HG03342 (cell line): ENCODE measurements at regions not wholly inside any gene's neighbourhood (a gene's known extent, or its start where the extent isn't known, plus 50 kb on each side); places are given as distances from the start of the nearest gene placed in this dataset.

Experiments used
- ATAC-seq: cut with Tn5 transposase; IDR thresholded peaks from one replicate; pipeline ENCODE4 v1.9.1; 2021; ENCODE audit warnings: mild to moderate bottlenecking, moderate library complexity; ENCODE audit not compliant: unreplicated experiment

- no peak for ATAC-seq
Observed at GRCh38 chr11:130582176-130582575, 133.7 kb downstream of the ADAMTS15 start.

- ATAC-seq: no peak
Observed at GRCh38 chr11:130582981-130583380, 134.5 kb downstream of the ADAMTS15 start.

- no peak for ATAC-seq
Observed at GRCh38 chr11:130583801-130584211, 135.4 kb downstream of the ADAMTS15 start.

GRCh38 chr11:130585545-130585944, 137.1 kb downstream of the ADAMTS15 start:
- ATAC-seq: no peak

GRCh38 chr11:130587658-130588057, 139.2 kb downstream of the ADAMTS15 start:
- ATAC-seq: no peak

- no peak for ATAC-seq
Observed at GRCh38 chr11:130588471-130588870, 140.0 kb downstream of the ADAMTS15 start.

GRCh38 chr11:130592056-130592455, 143.6 kb downstream of the ADAMTS15 start:
- ATAC-seq: no peak

GRCh38 chr11:130593064-130593463, 144.6 kb downstream of the ADAMTS15 start:
- no peak for ATAC-seq

GRCh38 chr11:130598433-130598832, 150.0 kb downstream of the ADAMTS15 start:
- no peak for ATAC-seq

- ATAC-seq: no peak
Observed at GRCh38 chr11:130599073-130599654, 150.7 kb downstream of the ADAMTS15 start.

GRCh38 chr11:130600139-130600538, 151.7 kb downstream of the ADAMTS15 start:
- ATAC-seq: no peak

- ATAC-seq: no peak
Observed at GRCh38 chr11:130600616-130601015, 152.2 kb downstream of the ADAMTS15 start.

- ATAC-seq: no peak
Observed at GRCh38 chr11:130601141-130601540, 152.7 kb downstream of the ADAMTS15 start.

- ATAC-seq: no peak
Observed at GRCh38 chr11:130601764-130602460, 153.5 kb downstream of the ADAMTS15 start.

GRCh38 chr11:130602641-130603334, 154.3 kb downstream of the ADAMTS15 start:
- no peak for ATAC-seq

GRCh38 chr11:130603335-130603906, 155.0 kb downstream of the ADAMTS15 start:
- no peak for ATAC-seq

GRCh38 chr11:130604606-130605005, 156.2 kb downstream of the ADAMTS15 start:
- ATAC-seq: no peak

GRCh38 chr11:130606178-130606577, 157.7 kb downstream of the ADAMTS15 start:
- no peak for ATAC-seq

GRCh38 chr11:130606781-130607511, 158.5 kb downstream of the ADAMTS15 start:
- no peak for ATAC-seq

GRCh38 chr11:130608287-130608686, 159.8 kb downstream of the ADAMTS15 start:
- ATAC-seq: no peak
